T-helper 1 cell treated with Interleukin-12 subunit alpha and Interleukin-12 subunit beta and Interleukin-4 antibody, amounts not matched to agents 30 μg/mL and 1 μg/mL, for 36 hours (primary cell): ENCODE measurements at regions not wholly inside any gene's neighbourhood (a gene's known extent, or its start where the extent isn't known, plus 50 kb on each side); places are given as distances from the start of the nearest gene placed in this dataset.
"Not testable (repeated sequence)": the region's sequence is repeated elsewhere in the genome, so short reads cannot be mapped to it uniquely, and the experiment has no call there.

Experiments
- H3K27ac Mint-ChIP-seq: one replicate; pipeline ENCODE4 v1.8.0; 2021; ENCODE audit warnings: mild to moderate bottlenecking, mixed read lengths
- H3K27me3 Mint-ChIP-seq: one replicate; pipeline ENCODE4 v1.8.0; 2021; ENCODE audit warnings: low read depth, mixed read lengths
- H3K36me3 Mint-ChIP-seq: one replicate; pipeline ENCODE4 v1.8.0; 2021; ENCODE audit warnings: low read depth, mixed read lengths
- H3K4me1 Mint-ChIP-seq: one replicate; pipeline ENCODE4 v1.8.0; 2021; ENCODE audit warnings: low read depth, mixed read lengths
- H3K4me3 Mint-ChIP-seq: one replicate; pipeline ENCODE4 v1.8.0; 2021; ENCODE audit warnings: mild to moderate bottlenecking, moderate library complexity, mixed read lengths
- H3K9me3 Mint-ChIP-seq: one replicate; pipeline ENCODE4 v1.8.0; 2021; ENCODE audit warnings: mixed read lengths

DNA sequence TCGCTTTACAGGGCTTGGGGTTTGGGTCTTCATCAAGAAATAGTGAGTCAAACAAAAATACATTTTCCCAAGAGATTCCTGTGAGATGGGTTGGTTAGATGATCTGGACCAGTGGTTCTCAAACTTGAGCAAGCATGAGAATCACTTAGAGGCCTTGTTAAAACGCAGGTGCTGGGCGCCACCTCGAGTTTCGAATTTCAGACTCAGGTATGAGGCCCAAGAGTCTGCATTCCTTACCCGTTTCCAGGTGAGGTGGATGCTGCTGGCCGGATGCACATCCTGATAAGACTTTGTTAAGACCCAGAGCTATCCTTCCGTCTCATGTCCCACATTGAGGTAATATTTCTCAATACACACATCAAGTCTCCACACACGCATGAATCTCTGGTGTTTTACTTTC, 707.8 kb upstream of the SALL3 start:
- Mint-ChIP-seq H3K27ac (no peak overlapping the region), H3K9me3 (peaks cover 24% of the 10 kb centered on the region)

DNA sequence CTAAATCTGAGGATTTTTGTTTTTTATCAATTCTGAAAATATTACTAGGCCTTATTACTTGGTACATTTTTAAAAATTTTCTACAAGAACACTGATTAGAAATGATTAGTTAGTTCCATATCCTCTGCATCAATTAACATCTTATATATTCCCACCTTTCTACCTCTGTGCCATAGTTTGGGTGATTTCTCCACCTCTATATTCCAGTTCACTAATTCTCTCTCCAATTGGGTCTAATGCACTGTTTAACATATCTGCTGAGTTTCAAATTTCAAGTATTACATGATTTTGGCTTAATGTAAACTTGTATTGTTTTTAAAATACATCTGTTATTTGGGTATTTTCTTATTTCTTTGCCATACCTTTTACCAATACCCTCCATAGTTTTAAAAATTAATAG, 705.7 kb upstream of the SALL3 start:
- Mint-ChIP-seq H3K4me3 (no peak overlapping the region), H3K27me3 (no peaks in the 10 kb centered on the region), H3K9me3 (peaks cover 16% of the 10 kb centered on the region), H3K36me3 (no peaks in the 10 kb centered on the region), H3K4me1 (no peaks in the 10 kb centered on the region), H3K27ac (no peak overlapping the region)

More for the DNA sequence above, 707.8 kb upstream of the SALL3 start:
- Mint-ChIP-seq H3K36me3 (no peaks in the 10 kb centered on the region), H3K27me3 (no peaks in the 10 kb centered on the region), H3K4me1 (no peaks in the 10 kb centered on the region), H3K4me3 (no peak overlapping the region)

DNA sequence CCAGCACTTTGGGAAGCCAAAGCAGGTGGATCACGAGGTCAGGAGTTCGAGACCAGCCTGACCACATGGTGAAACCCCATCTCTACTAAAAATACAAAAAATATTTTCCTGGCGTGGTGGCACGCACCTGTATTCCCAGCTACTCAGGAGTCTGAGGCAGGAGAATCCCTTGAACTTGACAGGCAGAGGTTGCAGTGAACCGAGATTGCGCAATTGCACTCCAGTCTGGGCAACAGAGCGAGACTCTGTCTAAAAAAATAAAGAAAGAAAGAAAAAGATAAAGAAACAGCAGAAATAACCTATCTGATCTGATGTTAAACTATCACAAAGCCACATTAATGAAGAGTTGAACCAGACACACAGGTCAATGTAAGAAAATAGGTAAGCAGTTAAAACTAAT, 696.2 kb upstream of the SALL3 start:
- not testable (repeated sequence) for H3K4me3 Mint-ChIP-seq, H3K36me3 Mint-ChIP-seq, H3K27me3 Mint-ChIP-seq, H3K4me1 Mint-ChIP-seq, H3K9me3 Mint-ChIP-seq, H3K27ac Mint-ChIP-seq

DNA sequence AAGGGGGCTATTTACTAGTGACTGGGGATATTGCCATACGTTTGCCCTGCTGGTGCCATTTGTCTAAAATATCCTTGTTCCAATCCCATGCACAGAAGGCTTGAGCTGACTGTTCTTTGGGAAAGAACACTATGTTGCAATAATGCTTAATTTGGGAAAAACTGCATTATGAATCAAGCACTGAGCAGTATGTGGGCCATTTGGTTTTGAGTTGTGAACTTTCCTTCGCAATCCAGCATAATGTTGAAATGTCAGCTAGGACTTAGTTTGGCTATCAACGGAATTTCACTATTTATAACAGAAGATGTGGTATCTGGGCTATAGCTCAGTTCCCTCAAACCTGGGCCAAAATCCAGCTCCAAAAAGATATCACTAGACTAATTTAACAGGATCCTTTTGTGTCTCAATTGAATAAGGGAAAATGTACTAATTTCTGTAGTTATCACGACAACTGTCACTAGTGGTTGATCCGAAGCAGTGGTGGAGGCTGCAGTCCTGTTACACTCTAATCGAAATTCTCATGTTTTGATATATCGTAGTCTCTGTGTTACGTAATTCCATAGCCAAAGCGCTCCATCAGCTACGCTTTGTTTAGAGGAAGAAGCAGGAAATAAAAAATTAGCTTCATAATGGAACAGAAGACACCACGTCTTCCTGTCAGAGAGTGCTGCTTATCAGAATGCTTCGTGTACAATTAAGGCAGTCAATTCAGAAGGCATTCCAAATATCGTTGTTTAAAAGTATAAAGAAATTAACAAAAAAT, 686.8 kb upstream of the SALL3 start:
- no peaks in the 10 kb centered on the region for H3K27me3 Mint-ChIP-seq
- H3K36me3 Mint-ChIP-seq, result no peaks in the 10 kb centered on the region
- H3K4me3 Mint-ChIP-seq, result no peak overlapping the region
- H3K27ac Mint-ChIP-seq, result no peak overlapping the region
- no peaks in the 10 kb centered on the region for H3K9me3 Mint-ChIP-seq
- H3K4me1 Mint-ChIP-seq, result no peaks in the 10 kb centered on the region

DNA sequence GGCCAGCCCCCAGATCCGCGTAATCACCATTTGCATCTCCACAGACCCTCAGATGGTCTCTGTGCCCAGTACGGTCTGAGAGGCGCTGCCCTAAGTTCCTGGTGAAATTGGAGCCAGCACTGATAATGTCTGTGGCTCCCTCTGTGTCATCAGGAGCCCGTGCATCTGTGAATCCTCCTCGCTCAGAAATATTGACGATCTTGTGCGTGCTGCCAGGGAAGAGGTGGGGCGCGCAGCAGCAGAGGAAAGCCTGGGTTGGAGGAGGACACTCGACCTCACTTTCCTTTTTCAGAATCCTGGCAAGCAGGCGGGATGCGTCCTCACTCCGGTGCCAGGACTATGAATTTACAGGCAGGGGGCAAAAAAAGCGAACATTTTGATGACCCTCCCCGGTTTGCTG, 686.1 kb upstream of the SALL3 start:
- H3K4me1 Mint-ChIP-seq, result no peaks in the 10 kb centered on the region
- no peaks in the 10 kb centered on the region for H3K27me3 Mint-ChIP-seq
- H3K27ac Mint-ChIP-seq, result no peak overlapping the region
- H3K36me3 Mint-ChIP-seq, result no peaks in the 10 kb centered on the region
- H3K4me3 Mint-ChIP-seq, result no peak overlapping the region
- H3K9me3 Mint-ChIP-seq, result no peaks in the 10 kb centered on the region

DNA sequence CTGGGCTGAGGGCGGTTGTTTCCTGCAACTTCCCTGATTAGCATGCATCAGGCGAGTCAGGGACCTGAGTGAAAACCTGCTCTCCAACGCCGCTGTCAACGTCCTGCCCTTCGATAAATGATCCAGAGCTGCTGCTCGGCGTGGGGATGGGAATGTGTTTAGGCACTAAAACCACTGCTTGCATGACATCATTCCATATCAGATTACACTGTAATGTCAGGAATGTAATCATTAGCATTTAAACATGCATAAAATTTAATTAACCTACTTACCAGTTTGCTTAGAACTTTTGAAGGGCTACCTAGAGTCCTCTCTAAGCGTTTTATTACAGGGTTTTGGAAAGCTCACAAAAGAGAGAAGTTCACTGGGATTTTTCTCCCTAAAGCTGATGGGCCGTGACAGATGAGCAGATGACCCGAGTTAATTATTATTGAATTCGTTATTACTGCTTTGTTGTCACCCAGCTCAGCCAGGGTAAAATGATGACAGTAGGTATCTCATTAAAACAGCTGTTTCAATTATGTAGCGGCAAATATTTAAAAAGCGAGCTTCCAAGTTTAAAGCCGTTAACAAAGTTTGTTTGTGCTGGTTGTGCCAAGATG, 685.6 kb upstream of the SALL3 start:
- Mint-ChIP-seq H3K27ac (no peak overlapping the region), H3K4me3 (no peak overlapping the region), H3K9me3 (no peaks in the 10 kb centered on the region), H3K36me3 (no peaks in the 10 kb centered on the region), H3K27me3 (no peaks in the 10 kb centered on the region), H3K4me1 (no peaks in the 10 kb centered on the region)

DNA sequence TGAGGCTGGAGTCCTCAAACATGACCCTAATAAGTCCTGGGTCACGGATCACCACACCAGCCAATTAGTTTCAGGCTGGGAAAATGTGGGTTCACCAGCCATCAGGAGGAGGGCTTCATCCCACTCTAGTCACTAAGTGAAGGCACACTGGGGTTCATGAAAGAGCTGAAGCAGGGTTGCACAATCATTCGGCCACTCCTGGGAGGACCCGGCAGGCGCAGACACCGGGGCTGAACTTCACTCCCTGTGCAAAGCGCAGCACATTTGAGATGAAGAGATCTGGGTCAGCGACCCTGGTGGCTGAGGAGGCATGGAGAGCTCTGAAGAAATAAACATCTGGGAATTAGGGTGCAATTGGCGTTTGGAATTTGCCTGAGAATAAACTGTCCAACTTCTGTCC, 684.4 kb upstream of the SALL3 start:
- H3K4me3 Mint-ChIP-seq, result no peak overlapping the region
- H3K27me3 Mint-ChIP-seq, result no peaks in the 10 kb centered on the region
- no peak overlapping the region for H3K27ac Mint-ChIP-seq
- H3K4me1 Mint-ChIP-seq, result no peaks in the 10 kb centered on the region
- no peaks in the 10 kb centered on the region for H3K9me3 Mint-ChIP-seq
- H3K36me3 Mint-ChIP-seq, result no peaks in the 10 kb centered on the region

DNA sequence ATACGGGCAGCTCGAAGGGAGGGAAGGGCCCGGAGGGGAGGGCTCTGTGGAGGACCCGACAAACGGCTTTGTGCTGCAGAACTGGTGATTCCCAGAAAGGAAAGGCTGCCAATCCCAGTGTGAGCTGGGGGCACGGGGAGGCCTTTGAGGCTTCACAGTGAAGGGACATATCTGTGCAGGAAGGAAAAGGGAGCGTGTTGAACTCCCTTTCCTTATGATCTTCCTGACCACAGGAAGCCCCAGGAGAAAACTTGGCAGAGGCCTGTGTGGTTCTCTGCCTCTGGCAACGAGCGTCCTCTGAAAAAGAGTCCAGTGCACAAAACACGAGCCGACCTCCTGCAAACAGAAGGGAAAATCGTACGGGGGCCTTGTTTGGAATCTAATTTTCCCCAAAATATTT, 683.5 kb upstream of the SALL3 start:
- H3K9me3 Mint-ChIP-seq, result no peaks in the 10 kb centered on the region
- H3K4me1 Mint-ChIP-seq, result no peaks in the 10 kb centered on the region
- no peaks in the 10 kb centered on the region for H3K27me3 Mint-ChIP-seq
- H3K36me3 Mint-ChIP-seq, result no peaks in the 10 kb centered on the region
- H3K27ac Mint-ChIP-seq, result no peak overlapping the region
- H3K4me3 Mint-ChIP-seq, result no peak overlapping the region

DNA sequence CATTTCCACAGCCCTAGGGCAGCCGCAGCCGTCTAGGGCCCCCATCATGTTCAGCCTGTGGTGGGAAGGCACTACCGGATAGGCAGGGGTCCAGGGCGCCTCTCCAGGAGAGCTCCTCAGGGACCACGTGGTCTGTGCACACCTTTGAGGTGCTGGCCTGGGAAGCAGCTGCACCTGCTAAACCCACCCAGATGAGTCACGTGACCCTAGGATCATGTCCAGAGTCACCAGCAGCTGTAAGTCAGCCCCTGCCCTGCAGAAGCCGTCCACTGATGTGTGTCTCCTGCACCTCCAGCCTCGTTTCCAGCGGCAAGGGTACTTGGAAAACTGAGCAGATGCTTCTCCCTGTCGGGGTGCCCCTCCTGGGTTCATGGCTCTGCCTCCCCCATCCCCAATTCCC, 682.6 kb upstream of the SALL3 start:
- H3K4me3 Mint-ChIP-seq, result no peak overlapping the region
- no peaks in the 10 kb centered on the region for H3K4me1 Mint-ChIP-seq
- no peaks in the 10 kb centered on the region for H3K9me3 Mint-ChIP-seq
- no peaks in the 10 kb centered on the region for H3K27me3 Mint-ChIP-seq
- no peak overlapping the region for H3K27ac Mint-ChIP-seq
- H3K36me3 Mint-ChIP-seq, result no peaks in the 10 kb centered on the region

DNA sequence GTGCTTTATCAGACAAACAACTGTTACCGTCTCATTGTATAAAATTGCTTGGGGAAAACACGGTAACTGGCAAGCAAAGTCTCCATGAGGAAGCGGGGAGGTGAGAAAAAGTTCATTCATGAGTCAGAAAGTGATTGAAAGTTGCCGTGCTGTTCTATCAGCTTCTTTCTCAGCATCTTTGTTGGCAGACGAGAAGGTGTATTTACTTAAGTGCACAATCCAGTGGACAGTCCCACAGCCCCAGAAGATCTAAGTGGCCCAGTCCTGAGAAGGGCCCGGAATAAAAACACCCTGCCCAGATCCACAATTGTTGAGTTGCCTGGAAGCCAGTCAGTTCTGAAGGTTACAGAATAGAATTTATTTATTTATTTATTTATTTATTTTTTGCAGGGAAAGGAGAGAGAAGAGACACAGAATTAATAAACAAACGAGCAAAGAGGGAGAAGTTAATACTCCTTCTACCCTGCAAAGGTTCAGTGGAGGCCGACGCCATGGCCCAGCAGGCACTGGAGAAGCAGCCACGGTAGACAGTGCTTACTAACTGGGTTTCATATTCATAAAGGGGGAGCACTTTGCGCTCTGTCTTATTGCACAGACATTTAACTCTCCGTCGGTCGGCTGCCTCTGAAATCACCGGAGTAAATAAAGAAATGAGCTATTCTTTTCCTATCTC, 676.0 kb upstream of the SALL3 start:
- Mint-ChIP-seq H3K9me3 (no peaks in the 10 kb centered on the region), H3K27me3 (no peaks in the 10 kb centered on the region), H3K4me3 (no peak overlapping the region), H3K4me1 (no peaks in the 10 kb centered on the region), H3K36me3 (no peaks in the 10 kb centered on the region), H3K27ac (no peak overlapping the region)

DNA sequence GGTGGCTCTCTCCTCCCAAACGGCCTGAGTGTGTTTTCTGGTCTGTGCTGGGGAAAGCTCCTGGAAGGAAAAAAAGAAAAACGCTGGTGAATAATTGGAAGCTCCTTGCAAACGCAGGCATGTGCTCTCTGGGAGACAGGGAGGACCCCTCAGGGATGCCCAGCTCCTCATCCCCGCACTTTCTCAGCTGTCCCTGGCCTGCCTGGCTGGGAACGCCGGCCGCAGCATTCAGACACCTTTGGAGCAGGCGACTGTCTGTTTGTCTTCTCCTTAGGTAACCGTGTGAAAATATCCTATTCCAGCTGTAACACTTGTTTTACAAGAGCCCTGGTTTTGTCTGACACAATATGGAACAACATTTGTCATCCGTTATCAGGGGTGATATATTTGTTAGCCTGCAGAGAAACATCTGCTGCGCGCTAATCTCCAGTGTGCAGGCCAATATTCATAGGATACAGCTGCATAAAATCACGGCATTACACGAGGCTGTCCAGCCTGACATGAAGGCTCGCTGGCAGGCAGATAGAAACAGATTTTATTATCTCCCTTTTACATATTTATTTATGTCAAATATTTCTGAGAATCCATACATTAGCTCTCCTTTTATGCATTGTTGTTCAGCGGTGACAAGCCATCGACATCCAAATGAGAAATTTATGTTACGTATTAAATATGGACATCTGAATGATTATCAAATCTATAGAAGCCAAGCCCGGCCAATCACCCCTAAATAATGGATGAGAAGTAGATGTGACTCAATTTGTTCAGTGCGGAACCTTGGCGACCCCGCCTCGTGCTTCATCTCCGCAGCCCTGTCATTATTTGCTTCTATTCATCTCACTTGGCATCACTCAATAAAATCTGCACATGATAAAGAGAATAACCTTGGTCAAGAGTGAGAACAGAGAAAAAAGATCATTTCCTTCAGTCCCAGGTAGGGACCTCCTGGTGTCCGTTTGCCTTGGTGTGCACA, 675.1 kb upstream of the SALL3 start:
- no peak overlapping the region for H3K27ac Mint-ChIP-seq
- no peaks in the 10 kb centered on the region for H3K27me3 Mint-ChIP-seq
- H3K4me3 Mint-ChIP-seq, result no peak overlapping the region
- no peaks in the 10 kb centered on the region for H3K9me3 Mint-ChIP-seq
- H3K36me3 Mint-ChIP-seq, result no peaks in the 10 kb centered on the region
- H3K4me1 Mint-ChIP-seq, result no peaks in the 10 kb centered on the region

DNA sequence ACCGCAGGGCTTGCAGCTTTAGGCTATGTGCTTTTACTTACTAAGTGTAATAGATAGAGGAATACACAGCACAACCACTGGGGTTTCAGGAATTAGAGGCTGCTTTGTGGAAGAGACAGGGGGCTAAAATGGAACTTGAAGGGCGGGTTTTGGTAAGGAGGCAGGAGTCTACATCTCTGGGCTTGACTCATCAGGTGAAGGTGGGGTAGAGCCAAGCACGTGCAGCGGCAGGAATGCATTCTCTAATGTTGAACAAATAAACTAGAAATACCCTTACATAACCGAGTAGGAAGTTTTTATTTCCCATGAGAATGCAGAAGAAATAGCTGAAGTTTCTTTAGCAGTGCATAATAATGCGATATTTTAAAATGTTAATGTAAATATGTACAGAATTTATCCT, 673.8 kb upstream of the SALL3 start:
- Mint-ChIP-seq H3K4me3 (no peak overlapping the region), H3K36me3 (no peaks in the 10 kb centered on the region), H3K27ac (no peak overlapping the region), H3K9me3 (no peaks in the 10 kb centered on the region), H3K4me1 (no peaks in the 10 kb centered on the region), H3K27me3 (no peaks in the 10 kb centered on the region)

DNA sequence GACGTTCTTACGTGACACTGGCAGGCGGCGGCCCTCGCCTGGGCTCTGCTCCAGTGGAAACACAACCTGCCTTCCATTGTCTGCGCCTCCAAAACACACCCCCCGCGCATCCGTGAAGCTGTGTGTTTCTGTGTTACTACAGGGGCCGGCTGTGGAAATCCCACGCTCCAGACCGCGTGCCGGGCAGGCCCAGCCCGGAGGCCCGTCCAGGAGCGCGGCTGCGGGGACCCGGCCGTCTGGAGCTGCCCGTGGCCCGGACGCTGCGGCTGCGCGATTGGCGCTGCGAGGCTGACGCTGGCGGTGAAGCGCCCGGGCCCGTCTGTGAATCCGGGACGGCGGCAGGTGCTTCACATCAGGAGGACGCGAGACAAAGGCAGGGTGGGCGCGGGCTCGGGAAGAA, 670.3 kb upstream of the SALL3 start:
- Mint-ChIP-seq H3K27ac (no peak overlapping the region), H3K27me3 (no peaks in the 10 kb centered on the region), H3K4me1 (no peaks in the 10 kb centered on the region), H3K4me3 (no peak overlapping the region), H3K9me3 (peaks cover 7% of the 10 kb centered on the region), H3K36me3 (no peaks in the 10 kb centered on the region)

DNA sequence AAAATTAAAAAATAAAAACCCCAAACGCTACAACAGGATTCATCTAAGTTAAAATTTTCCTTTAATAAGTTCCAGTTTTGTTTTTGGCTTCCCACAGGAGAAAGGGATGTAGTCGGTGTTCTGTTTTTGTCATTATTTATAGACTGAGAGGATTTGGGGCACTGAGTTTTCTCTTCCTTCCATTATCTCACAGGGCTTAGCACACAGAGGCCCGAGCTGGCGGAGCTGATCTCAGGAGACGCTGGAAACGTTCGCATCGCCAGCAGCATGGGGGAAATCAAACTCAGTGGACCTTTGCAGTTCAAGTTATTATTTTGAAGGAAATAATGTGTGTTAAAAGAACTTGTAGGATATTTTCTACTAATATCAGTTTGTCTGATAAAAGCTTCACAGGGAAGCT, 669.7 kb upstream of the SALL3 start:
- H3K27ac Mint-ChIP-seq, result no peak overlapping the region
- no peaks in the 10 kb centered on the region for H3K4me1 Mint-ChIP-seq
- H3K4me3 Mint-ChIP-seq, result no peak overlapping the region
- no peaks in the 10 kb centered on the region for H3K36me3 Mint-ChIP-seq
- H3K27me3 Mint-ChIP-seq, result no peaks in the 10 kb centered on the region
- peaks cover 7% of the 10 kb centered on the region for H3K9me3 Mint-ChIP-seq
